NCI-H510A treated with DMSO at 0.1 percent for 48 hours (cell line): ENCODE measurements at regions not wholly inside any gene's neighbourhood (a gene's known extent, or its start where the extent isn't known, plus 50 kb on each side); places are given as distances from the start of the nearest gene placed in this dataset.

Experiments used
- DNase-seq: peaks from one replicate; lab custom pipeline; 2025; lab: John Stamatoyannopoulos, UW

GRCh38 chrX:30414144-30414543 is 105.0 kb upstream of the NR0B1 start:
- DNase-seq = peak; percentile 7

DNA sequence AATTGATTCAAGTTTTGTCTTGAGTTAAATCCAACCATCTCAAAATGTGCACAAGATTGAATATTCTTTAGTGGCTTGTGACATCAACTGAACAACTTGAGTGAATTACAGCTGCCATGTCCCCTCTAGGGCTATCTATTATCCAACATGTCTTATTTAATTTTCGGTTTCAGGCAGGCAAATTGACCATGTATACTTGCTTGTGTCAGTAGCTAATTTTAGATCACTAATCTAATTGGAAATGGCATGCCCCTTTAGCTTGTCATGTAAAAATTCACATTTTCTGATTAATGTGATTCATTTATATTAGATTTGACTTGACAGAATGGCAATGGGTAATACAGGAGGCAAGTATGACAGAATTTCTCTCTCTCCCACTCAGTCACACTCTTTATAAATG is 93.2 kb upstream of the NR0B1 start:
- DNase-seq = no peak

DNA sequence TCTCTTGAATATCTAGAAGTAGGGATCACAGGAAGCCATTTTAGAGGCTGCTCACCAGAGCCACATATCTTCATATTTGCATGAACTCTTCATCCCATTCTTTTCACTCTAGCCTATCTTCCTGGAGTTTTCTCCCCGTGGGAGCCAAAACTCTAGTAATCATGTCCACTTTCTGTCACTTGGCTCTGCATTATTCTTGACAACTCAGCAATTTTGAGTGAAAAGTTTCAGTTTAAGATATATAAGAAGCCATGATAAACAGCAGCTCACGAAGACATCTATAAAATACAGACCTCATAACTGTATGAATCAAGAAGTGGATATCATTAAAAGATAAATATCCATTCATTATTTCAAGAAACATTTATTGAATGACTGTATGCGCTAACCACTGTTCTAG is 79.1 kb upstream of the NR0B1 start:
- DNase-seq = no peak

- no peak for DNase-seq
These were observed 64.8 kb upstream of the NR0B1 start for GRCh38 chrX:30373951-30374350.

GRCh38 chrX:30373479-30373878 is 64.3 kb upstream of the NR0B1 start:
- no peak for DNase-seq

GRCh38 chrX:30364229-30364628 is 55.0 kb upstream of the NR0B1 start:
- peak; percentile 64 for DNase-seq
